IMR-90 (cell line): ENCODE measurements at regions not wholly inside any gene's neighbourhood (a gene's known extent, or its start where the extent isn't known, plus 50 kb on each side); places are given as distances from the start of the nearest gene placed in this dataset.

Experiments used
- BHLHE40 ChIP-seq: fragments of 150-350 bp; IDR thresholded peaks from 2 replicates; pipeline ENCODE4 v1.6.1; 2016; ENCODE audit warnings: mild to moderate bottlenecking, low read depth, low read length
- CEBPB ChIP-seq: IDR thresholded peaks from 2 replicates; pipeline ENCODE4 v1.6.1; 2012; ENCODE audit warnings: low read depth, low read length, improper control_type of control experiment
- CHD1 ChIP-seq: IDR thresholded peaks from 2 replicates; pipeline ENCODE4 v1.6.1; 2012; ENCODE audit warnings: low read depth, low read length, improper control_type of control experiment
- MAZ ChIP-seq: IDR thresholded peaks from 2 replicates; pipeline ENCODE4 v1.6.1; 2012; ENCODE audit warnings: low read depth, mild to moderate bottlenecking, low read length, improper control_type of control experiment, moderate library complexity, borderline replicate concordance
- MXI1 ChIP-seq: IDR thresholded peaks from 2 replicates; pipeline ENCODE4 v1.6.1; 2012; ENCODE audit warnings: low read depth, mild to moderate bottlenecking, low read length, moderate library complexity, borderline replicate concordance
- POLR2A ChIP-seq: IDR thresholded peaks from 2 replicates; pipeline ENCODE4 v1.6.1; 2012; ENCODE audit warnings: mild to moderate bottlenecking, low read depth, low read length
- RAD21 ChIP-seq: IDR thresholded peaks from 2 replicates; pipeline ENCODE4 v1.6.1; 2012; ENCODE audit warnings: low read length, improper control_type of control experiment
- RFX5 ChIP-seq: IDR thresholded peaks from 2 replicates; pipeline ENCODE4 v1.8.0; 2012; ENCODE audit warnings: low read depth, mild to moderate bottlenecking, low read length, moderate library complexity
- SMC3 ChIP-seq: fragments of 150-350 bp; IDR thresholded peaks from 2 replicates; pipeline ENCODE4 v1.6.1; 2016; ENCODE audit warnings: low read depth, mild to moderate bottlenecking, antibody characterized with exemption, low read length, moderate library complexity
- TF ChIP-seq, protein P1 (sequence below): conservative IDR thresholded peaks from 2 replicates; pipeline ENCODE4 v1.5.1; 2012; ENCODE audit warnings: mild to moderate bottlenecking, low read depth, low read length, improper control_type of control experiment
- TF ChIP-seq, protein P2 (sequence below): fragments of 150-350 bp; IDR thresholded peaks from 2 replicates; pipeline ENCODE4 v1.6.1; 2016; ENCODE audit warnings: low read depth, mild to moderate bottlenecking, low read length, moderate library complexity, borderline replicate concordance

DNA sequence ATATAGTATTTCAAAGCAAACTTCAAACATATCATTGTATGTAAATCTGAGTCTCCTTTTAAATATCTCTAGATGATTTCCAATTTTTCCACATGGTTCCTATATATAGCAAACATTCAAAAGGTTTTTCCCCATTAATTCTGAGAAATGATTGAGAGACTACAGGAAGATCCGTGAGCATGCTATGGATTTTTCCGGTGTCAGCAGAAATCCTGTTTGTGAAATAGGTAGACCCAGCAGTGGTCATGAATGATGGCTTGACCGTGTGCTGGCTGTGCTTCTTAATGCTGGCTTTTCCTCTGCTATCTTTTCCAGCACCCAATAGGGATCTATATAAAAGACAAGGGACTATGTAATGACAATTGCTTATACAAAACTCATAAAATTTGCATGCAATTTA, 485.3 kb downstream of the PSAT1 start:
- TF ChIP-seq, protein P1, sequence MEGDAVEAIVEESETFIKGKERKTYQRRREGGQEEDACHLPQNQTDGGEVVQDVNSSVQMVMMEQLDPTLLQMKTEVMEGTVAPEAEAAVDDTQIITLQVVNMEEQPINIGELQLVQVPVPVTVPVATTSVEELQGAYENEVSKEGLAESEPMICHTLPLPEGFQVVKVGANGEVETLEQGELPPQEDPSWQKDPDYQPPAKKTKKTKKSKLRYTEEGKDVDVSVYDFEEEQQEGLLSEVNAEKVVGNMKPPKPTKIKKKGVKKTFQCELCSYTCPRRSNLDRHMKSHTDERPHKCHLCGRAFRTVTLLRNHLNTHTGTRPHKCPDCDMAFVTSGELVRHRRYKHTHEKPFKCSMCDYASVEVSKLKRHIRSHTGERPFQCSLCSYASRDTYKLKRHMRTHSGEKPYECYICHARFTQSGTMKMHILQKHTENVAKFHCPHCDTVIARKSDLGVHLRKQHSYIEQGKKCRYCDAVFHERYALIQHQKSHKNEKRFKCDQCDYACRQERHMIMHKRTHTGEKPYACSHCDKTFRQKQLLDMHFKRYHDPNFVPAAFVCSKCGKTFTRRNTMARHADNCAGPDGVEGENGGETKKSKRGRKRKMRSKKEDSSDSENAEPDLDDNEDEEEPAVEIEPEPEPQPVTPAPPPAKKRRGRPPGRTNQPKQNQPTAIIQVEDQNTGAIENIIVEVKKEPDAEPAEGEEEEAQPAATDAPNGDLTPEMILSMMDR, result no peak
- TF ChIP-seq CEBPB (no peak), POLR2A (no peak), MXI1 (no peak), MAZ (no peak), SMC3 (no peak), RFX5 (no peak), CHD1 (no peak), RAD21 (no peak), BHLHE40 (no peak)
- TF ChIP-seq, protein P2, sequence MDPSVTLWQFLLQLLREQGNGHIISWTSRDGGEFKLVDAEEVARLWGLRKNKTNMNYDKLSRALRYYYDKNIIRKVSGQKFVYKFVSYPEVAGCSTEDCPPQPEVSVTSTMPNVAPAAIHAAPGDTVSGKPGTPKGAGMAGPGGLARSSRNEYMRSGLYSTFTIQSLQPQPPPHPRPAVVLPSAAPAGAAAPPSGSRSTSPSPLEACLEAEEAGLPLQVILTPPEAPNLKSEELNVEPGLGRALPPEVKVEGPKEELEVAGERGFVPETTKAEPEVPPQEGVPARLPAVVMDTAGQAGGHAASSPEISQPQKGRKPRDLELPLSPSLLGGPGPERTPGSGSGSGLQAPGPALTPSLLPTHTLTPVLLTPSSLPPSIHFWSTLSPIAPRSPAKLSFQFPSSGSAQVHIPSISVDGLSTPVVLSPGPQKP, result no peak
